Astrocyte (in vitro differentiated cells and primary cell): ENCODE measurements at regions not wholly inside any gene's neighbourhood (a gene's known extent, or its start where the extent isn't known, plus 50 kb on each side); places are given as distances from the start of the nearest gene placed in this dataset.

Experiments
- DNase-seq: peaks from one replicate; pipeline ENCODE4 v3.0.0-alpha.2; 2010; ENCODE audit warnings: low read depth
- FAIRE-seq: peaks from 2 replicates; lab custom pipeline; 2011; peaks lifted over from hg19 to GRCh38; lab: Jason Lieb, UNC
- H2AFZ ChIP-seq: 2 replicates; pipeline ENCODE4 v1.6.0; 2012; ENCODE audit warnings: low read depth, low read length, inconsistent platforms
- H3K27ac ChIP-seq: 2 replicates; pipeline ENCODE4 v1.5.1; 2011; ENCODE audit warnings: low read depth, low read length, inconsistent platforms
- H3K27me3 ChIP-seq: 2 replicates; pipeline ENCODE4 v1.6.0; 2011; ENCODE audit warnings: low read length, inconsistent platforms; ENCODE audit not compliant: insufficient read depth
- H3K36me3 ChIP-seq: 2 replicates; pipeline ENCODE4 v1.5.1; 2011; ENCODE audit warnings: low read length, inconsistent platforms; ENCODE audit not compliant: insufficient read depth
- H3K4me1 ChIP-seq: 2 replicates; pipeline ENCODE4 v1.5.1; 2011; ENCODE audit warnings: low read length, inconsistent platforms; ENCODE audit not compliant: insufficient read depth
- H3K4me2 ChIP-seq: 2 replicates; pipeline ENCODE4 v1.6.0; 2012; ENCODE audit warnings: low read length, inconsistent platforms
- H3K4me3 ChIP-seq: 2 replicates; pipeline ENCODE4 v1.5.1; 2011; ENCODE audit warnings: low read depth, mild to moderate bottlenecking, low read length, inconsistent platforms; ENCODE audit not compliant: insufficient read depth
- H3K79me2 ChIP-seq: 2 replicates; pipeline ENCODE4 v1.6.0; 2012; ENCODE audit warnings: mild to moderate bottlenecking, low read length, inconsistent platforms; ENCODE audit not compliant: insufficient read depth
- H3K9ac ChIP-seq: 2 replicates; pipeline ENCODE4 v1.6.0; 2012; ENCODE audit warnings: mild to moderate bottlenecking, low read length, inconsistent platforms
- H3K9me3 ChIP-seq: 2 replicates; pipeline ENCODE4 v1.5.1; 2012; ENCODE audit warnings: low read depth, mild to moderate bottlenecking, low read length, inconsistent platforms; ENCODE audit not compliant: insufficient read depth
- H4K20me1 ChIP-seq: 2 replicates; pipeline ENCODE4 v1.6.0; 2012; ENCODE audit warnings: low read length, inconsistent platforms; ENCODE audit not compliant: insufficient read depth
- H3K27ac Mint-ChIP-seq: one replicate; pipeline ENCODE4 v1.8.0; 2021; ENCODE audit warnings: mild to moderate bottlenecking, mixed read lengths; ENCODE audit not compliant: unreplicated experiment
- H3K27me3 Mint-ChIP-seq: one replicate; pipeline ENCODE4 v1.8.0; 2021; ENCODE audit warnings: low read depth, mixed read lengths; ENCODE audit not compliant: unreplicated experiment
- H3K36me3 Mint-ChIP-seq: one replicate; pipeline ENCODE4 v1.8.0; 2021; ENCODE audit warnings: low read depth, mixed read lengths; ENCODE audit not compliant: unreplicated experiment
- H3K4me1 Mint-ChIP-seq: one replicate; pipeline ENCODE4 v1.8.0; 2021; ENCODE audit warnings: low read depth, mixed read lengths; ENCODE audit not compliant: unreplicated experiment
- H3K4me3 Mint-ChIP-seq: one replicate; pipeline ENCODE4 v1.8.0; 2021; ENCODE audit warnings: mild to moderate bottlenecking, moderate library complexity, mixed read lengths; ENCODE audit not compliant: unreplicated experiment
- H3K9me3 Mint-ChIP-seq: one replicate; pipeline ENCODE4 v1.8.0; 2021; ENCODE audit warnings: mild to moderate bottlenecking, mixed read lengths; ENCODE audit not compliant: unreplicated experiment
- EZH2 ChIP-seq: IDR thresholded peaks from 2 replicates; pipeline ENCODE4 v1.6.1; 2012; ENCODE audit warnings: mild to moderate bottlenecking, low read length, inconsistent platforms; ENCODE audit not compliant: insufficient read depth
- TF ChIP-seq, protein P1 (sequence below): IDR thresholded peaks from 2 replicates; pipeline ENCODE4 v1.5.1; 2011; ENCODE audit warnings: low read depth, mild to moderate bottlenecking, inconsistent platforms, low read length, moderate library complexity; ENCODE audit not compliant: insufficient read depth

- Histone ChIP-seq H3K4me1 (no peaks in the 10 kb centered on the region), H3K9me3 (no peaks in the 10 kb centered on the region), H3K27ac (no peak overlapping the region), H3K9ac (no peak overlapping the region), H3K4me3 (no peak overlapping the region), H3K4me2 (no peak overlapping the region), H3K36me3 (no peaks in the 10 kb centered on the region), H3K79me2 (no peaks in the 10 kb centered on the region), H4K20me1 (no peaks in the 10 kb centered on the region), H2AFZ (no peak overlapping the region), H3K27me3 (no peaks in the 10 kb centered on the region)
- FAIRE-seq (no peak), DNase-seq (no peak)
- Mint-ChIP-seq H3K36me3 (no peaks in the 10 kb centered on the region), H3K4me1 (no peaks in the 10 kb centered on the region), H3K27me3 (no peaks in the 10 kb centered on the region), H3K4me3 (no peak overlapping the region), H3K9me3 (no peaks in the 10 kb centered on the region), H3K27ac (no peak overlapping the region)
- TF ChIP-seq EZH2, result no peak
- TF ChIP-seq, protein P1, sequence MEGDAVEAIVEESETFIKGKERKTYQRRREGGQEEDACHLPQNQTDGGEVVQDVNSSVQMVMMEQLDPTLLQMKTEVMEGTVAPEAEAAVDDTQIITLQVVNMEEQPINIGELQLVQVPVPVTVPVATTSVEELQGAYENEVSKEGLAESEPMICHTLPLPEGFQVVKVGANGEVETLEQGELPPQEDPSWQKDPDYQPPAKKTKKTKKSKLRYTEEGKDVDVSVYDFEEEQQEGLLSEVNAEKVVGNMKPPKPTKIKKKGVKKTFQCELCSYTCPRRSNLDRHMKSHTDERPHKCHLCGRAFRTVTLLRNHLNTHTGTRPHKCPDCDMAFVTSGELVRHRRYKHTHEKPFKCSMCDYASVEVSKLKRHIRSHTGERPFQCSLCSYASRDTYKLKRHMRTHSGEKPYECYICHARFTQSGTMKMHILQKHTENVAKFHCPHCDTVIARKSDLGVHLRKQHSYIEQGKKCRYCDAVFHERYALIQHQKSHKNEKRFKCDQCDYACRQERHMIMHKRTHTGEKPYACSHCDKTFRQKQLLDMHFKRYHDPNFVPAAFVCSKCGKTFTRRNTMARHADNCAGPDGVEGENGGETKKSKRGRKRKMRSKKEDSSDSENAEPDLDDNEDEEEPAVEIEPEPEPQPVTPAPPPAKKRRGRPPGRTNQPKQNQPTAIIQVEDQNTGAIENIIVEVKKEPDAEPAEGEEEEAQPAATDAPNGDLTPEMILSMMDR, result no peak
Measured at GRCh38 chr2:12270876-12271588, 445.7 kb upstream of the TRIB2 start.

DNA sequence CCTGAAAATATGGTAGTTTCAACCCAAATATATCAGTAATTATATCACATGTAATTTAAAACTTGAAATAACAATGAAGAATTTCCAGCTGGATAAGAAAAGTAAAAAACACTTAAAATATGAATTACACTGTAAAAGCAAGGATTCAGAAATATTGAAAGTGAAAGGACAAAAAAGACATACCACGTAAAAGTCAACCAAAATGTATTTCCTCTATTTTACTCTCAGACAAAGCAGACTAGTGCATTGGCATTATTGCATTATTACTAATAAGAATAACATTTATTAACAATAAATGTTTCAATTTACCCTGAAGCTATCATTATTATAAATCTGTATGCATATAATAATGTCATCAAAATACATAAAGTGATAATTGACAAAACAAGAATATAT lies 445.1 kb upstream of the TRIB2 start:
- no peak overlapping the region for H3K4me3 Mint-ChIP-seq
- Histone ChIP-seq H3K9ac (no peak overlapping the region), H3K4me2 (no peak overlapping the region), H3K4me3 (no peak overlapping the region), H3K4me1 (no peaks in the 10 kb centered on the region), H3K79me2 (no peaks in the 10 kb centered on the region), H3K36me3 (no peaks in the 10 kb centered on the region), H3K27me3 (no peaks in the 10 kb centered on the region), H4K20me1 (no peaks in the 10 kb centered on the region), H2AFZ (no peak overlapping the region), H3K27ac (no peak overlapping the region), H3K9me3 (no peaks in the 10 kb centered on the region)
- no peak for FAIRE-seq
- H3K4me1 Mint-ChIP-seq, result no peaks in the 10 kb centered on the region
- no peaks in the 10 kb centered on the region for H3K9me3 Mint-ChIP-seq
- H3K36me3 Mint-ChIP-seq, result no peaks in the 10 kb centered on the region
- H3K27ac Mint-ChIP-seq, result no peak overlapping the region
- no peak for DNase-seq
- TF ChIP-seq, protein P1, result no peak
- TF ChIP-seq EZH2, result no peak
- H3K27me3 Mint-ChIP-seq, result no peaks in the 10 kb centered on the region

- Histone ChIP-seq H3K4me3 (no peak overlapping the region), H3K9me3 (no peaks in the 10 kb centered on the region), H4K20me1 (no peaks in the 10 kb centered on the region), H2AFZ (no peak overlapping the region), H3K4me2 (no peak overlapping the region), H3K27ac (no peak overlapping the region), H3K27me3 (no peaks in the 10 kb centered on the region), H3K79me2 (no peaks in the 10 kb centered on the region), H3K9ac (no peak overlapping the region), H3K4me1 (no peaks in the 10 kb centered on the region), H3K36me3 (no peaks in the 10 kb centered on the region)
- H3K36me3 Mint-ChIP-seq, result no peaks in the 10 kb centered on the region
- no peak for TF ChIP-seq EZH2
- TF ChIP-seq, protein P1, result no peak
- H3K27ac Mint-ChIP-seq, result no peak overlapping the region
- H3K4me3 Mint-ChIP-seq, result no peak overlapping the region
- FAIRE-seq (no peak), DNase-seq (no peak)
- peaks cover 5% of the 10 kb centered on the region for H3K4me1 Mint-ChIP-seq
- H3K9me3 Mint-ChIP-seq, result no peaks in the 10 kb centered on the region
- H3K27me3 Mint-ChIP-seq, result no peaks in the 10 kb centered on the region
Measured at GRCh38 chr2:12273111-12273510, 443.6 kb upstream of the TRIB2 start.
